WTC11 (cell line): ENCODE measurements at regions not wholly inside any gene's neighbourhood (a gene's known extent, or its start where the extent isn't known, plus 50 kb on each side); places are given as distances from the start of the nearest gene placed in this dataset.

ENCODE experiments used
- ATAC-seq: fragments of 200-7000 bp; cut with Tn5 transposase; 2 replicates; pipeline ENCODE4 v1.10.0; 2021; ENCODE audit warnings: mild to moderate bottlenecking, moderate library complexity
- CTCF ChIA-PET: fragments of 300-600 bp; sonication (Branson Sonifier 250); formaldehyde crosslinking; loops from one replicate; lab custom pipeline; 2021; ENCODE audit warnings: antibody characterized with exemption; lab: Charles Lee
- POLR2A ChIA-PET: fragments of 350-600 bp; sonication (Branson Sonifier 250); formaldehyde crosslinking; loops from one replicate; lab custom pipeline; 2021; ENCODE audit warnings: antibody characterized with exemption; lab: Charles Lee
- DNase-seq: peaks from one replicate; pipeline ENCODE4 v3.0.0; 2021; ENCODE audit warnings: low spot score
- H3K27ac Mint-ChIP-seq: 2 replicates; pipeline ENCODE4 v1.8.0; 2021; ENCODE audit warnings: mixed read lengths
- H3K27me3 Mint-ChIP-seq: 2 replicates; pipeline ENCODE4 v1.8.0; 2021; ENCODE audit warnings: low read depth, mild to moderate bottlenecking, moderate library complexity, mixed read lengths
- H3K36me3 Mint-ChIP-seq: 2 replicates; pipeline ENCODE4 v1.8.0; 2021; ENCODE audit warnings: mixed read lengths
- H3K4me1 Mint-ChIP-seq: 2 replicates; pipeline ENCODE4 v1.8.0; 2022; ENCODE audit warnings: mixed read lengths
- H3K4me3 Mint-ChIP-seq: 2 replicates; pipeline ENCODE4 v1.8.0; 2021; ENCODE audit warnings: mild to moderate bottlenecking, moderate library complexity, mixed read lengths
- H3K9me3 Mint-ChIP-seq: 2 replicates; pipeline ENCODE4 v1.8.0; 2021; ENCODE audit warnings: mixed read lengths
- ARID4B ChIP-seq: sonication (generic); formaldehyde crosslinking; IDR thresholded peaks from 2 replicates; pipeline ENCODE4 v1.8.0; 2023; ENCODE audit warnings: missing genetic modification reagents, mild to moderate bottlenecking, borderline replicate concordance
- ATF1 ChIP-seq: sonication (generic); formaldehyde crosslinking; IDR thresholded peaks from 2 replicates; pipeline ENCODE4 v1.8.1; 2023; ENCODE audit warnings: mild to moderate bottlenecking, moderate library complexity, missing genetic modification reagents
- ATF6 ChIP-seq: sonication (generic); formaldehyde crosslinking; IDR thresholded peaks from 2 replicates; pipeline ENCODE4 v1.8.1; 2023; ENCODE audit warnings: mild to moderate bottlenecking, missing genetic modification reagents
- CDX4 ChIP-seq: fragments of 250-450 bp; sonication (Bioruptor Pico); IDR thresholded peaks from 2 replicates; pipeline ENCODE4 v1.9.0; 2021; ENCODE audit warnings: moderate library complexity, mild to moderate bottlenecking, inconsistent platforms, borderline replicate concordance
- FOXP1 ChIP-seq: sonication (generic); formaldehyde crosslinking; IDR thresholded peaks from 2 replicates; pipeline ENCODE4 v1.8.0; 2022; ENCODE audit warnings: missing genetic modification reagents, mild to moderate bottlenecking, moderate library complexity, borderline replicate concordance
- NFATC4 ChIP-seq: fragments of 250-450 bp; sonication (Bioruptor Pico); IDR thresholded peaks from 2 replicates; pipeline ENCODE4 v1.9.0; 2021; ENCODE audit warnings: mild to moderate bottlenecking
- NFE2L1 ChIP-seq: sonication (generic); formaldehyde crosslinking; IDR thresholded peaks from 2 replicates; pipeline ENCODE4 v1.8.1; 2023; ENCODE audit warnings: missing genetic modification reagents
- TP53 ChIP-seq: sonication (generic); formaldehyde crosslinking; IDR thresholded peaks from 2 replicates; pipeline ENCODE4 v1.8.1; 2023; ENCODE audit warnings: mild to moderate bottlenecking, missing genetic modification reagents
- ZMAT4 ChIP-seq: fragments of 250-450 bp; sonication (Bioruptor Pico); IDR thresholded peaks from 2 replicates; pipeline ENCODE4 v1.9.0; 2021; ENCODE audit warnings: mild to moderate bottlenecking
- ZNF232 ChIP-seq: sonication (generic); formaldehyde crosslinking; IDR thresholded peaks from 2 replicates; pipeline ENCODE4 v1.8.0; 2022; ENCODE audit warnings: mild to moderate bottlenecking, missing genetic modification reagents
- TF ChIP-seq, protein P1 (sequence below): sonication (generic); formaldehyde crosslinking; IDR thresholded peaks from 2 replicates; pipeline ENCODE4 v1.8.0; 2023; ENCODE audit warnings: mild to moderate bottlenecking, missing genetic modification reagents
- TF ChIP-seq, protein P2 (sequence below): sonication (generic); formaldehyde crosslinking; IDR thresholded peaks from 2 replicates; pipeline ENCODE4 v1.8.1; 2022; ENCODE audit warnings: low read depth, missing genetic modification reagents, borderline replicate concordance

DNA sequence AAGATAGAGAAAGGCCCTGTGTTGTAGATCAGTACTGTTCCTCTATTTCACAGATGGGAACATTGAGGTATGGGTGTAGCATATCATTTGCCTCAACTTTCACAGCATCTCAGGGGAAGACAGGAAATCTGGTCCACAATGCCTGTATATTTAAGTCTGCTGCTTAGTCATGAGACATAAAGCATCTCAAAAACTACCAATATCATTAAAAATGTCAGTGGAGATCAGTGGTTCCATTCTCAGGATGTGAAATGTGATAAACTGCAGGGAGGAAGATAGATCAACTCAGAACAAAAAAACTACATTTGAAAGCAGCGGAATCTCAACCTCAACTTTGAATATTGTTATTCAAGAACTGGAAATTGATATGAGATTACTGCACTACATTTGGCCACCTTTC lies 192.9 kb upstream of the PREP start:
- peaks cover 5% of the 10 kb centered on the region for H3K9me3 Mint-ChIP-seq
- H3K27me3 Mint-ChIP-seq: no peaks in the 10 kb centered on the region
- CTCF ChIA-PET: no interaction called here
- no peaks in the 10 kb centered on the region for H3K36me3 Mint-ChIP-seq
- ATAC-seq (no peak), DNase-seq (no peak)
- TF ChIP-seq CDX4 (CRISPR knock-in tag) (no peak), NFATC4 (CRISPR knock-in tag) (no peak), ZMAT4 (no peak), ATF1 (CRISPR knock-in tag) (no peak)
- TF ChIP-seq, protein P1, sequence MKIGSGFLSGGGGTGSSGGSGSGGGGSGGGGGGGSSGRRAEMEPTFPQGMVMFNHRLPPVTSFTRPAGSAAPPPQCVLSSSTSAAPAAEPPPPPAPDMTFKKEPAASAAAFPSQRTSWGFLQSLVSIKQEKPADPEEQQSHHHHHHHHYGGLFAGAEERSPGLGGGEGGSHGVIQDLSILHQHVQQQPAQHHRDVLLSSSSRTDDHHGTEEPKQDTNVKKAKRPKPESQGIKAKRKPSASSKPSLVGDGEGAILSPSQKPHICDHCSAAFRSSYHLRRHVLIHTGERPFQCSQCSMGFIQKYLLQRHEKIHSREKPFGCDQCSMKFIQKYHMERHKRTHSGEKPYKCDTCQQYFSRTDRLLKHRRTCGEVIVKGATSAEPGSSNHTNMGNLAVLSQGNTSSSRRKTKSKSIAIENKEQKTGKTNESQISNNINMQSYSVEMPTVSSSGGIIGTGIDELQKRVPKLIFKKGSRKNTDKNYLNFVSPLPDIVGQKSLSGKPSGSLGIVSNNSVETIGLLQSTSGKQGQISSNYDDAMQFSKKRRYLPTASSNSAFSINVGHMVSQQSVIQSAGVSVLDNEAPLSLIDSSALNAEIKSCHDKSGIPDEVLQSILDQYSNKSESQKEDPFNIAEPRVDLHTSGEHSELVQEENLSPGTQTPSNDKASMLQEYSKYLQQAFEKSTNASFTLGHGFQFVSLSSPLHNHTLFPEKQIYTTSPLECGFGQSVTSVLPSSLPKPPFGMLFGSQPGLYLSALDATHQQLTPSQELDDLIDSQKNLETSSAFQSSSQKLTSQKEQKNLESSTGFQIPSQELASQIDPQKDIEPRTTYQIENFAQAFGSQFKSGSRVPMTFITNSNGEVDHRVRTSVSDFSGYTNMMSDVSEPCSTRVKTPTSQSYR (CRISPR knock-in tag): no peak
- H3K4me1 Mint-ChIP-seq: peaks cover 28% of the 10 kb centered on the region
- no peak overlapping the region for H3K27ac Mint-ChIP-seq
- POLR2A ChIA-PET: no interaction called here
- H3K4me3 Mint-ChIP-seq: no peak overlapping the region

DNA sequence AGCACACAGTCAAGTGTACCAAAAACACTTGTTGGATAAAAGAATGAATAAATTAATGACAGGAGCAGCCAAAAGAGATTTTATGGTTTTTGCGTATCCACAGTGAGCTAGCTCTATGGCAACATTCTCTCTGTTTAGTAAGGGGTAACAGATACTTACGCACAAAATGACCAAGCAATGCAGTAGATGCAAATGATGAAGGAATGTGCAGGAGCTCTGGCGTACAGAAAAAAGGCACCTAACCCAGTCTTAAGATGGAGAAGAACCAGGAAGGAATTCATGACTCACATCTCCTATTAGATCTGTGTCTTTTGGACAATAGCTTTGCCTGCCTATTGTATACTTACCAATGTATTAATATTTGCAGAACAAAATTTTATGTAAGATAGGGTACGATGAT lies 191.9 kb upstream of the PREP start:
- no peak for TF ChIP-seq ATF6 (CRISPR knock-in tag)
- no peak for TF ChIP-seq ZNF232 (CRISPR knock-in tag)
- TF ChIP-seq FOXP1: no peak
- TF ChIP-seq ARID4B (CRISPR knock-in tag): no peak
- TF ChIP-seq, protein P2, sequence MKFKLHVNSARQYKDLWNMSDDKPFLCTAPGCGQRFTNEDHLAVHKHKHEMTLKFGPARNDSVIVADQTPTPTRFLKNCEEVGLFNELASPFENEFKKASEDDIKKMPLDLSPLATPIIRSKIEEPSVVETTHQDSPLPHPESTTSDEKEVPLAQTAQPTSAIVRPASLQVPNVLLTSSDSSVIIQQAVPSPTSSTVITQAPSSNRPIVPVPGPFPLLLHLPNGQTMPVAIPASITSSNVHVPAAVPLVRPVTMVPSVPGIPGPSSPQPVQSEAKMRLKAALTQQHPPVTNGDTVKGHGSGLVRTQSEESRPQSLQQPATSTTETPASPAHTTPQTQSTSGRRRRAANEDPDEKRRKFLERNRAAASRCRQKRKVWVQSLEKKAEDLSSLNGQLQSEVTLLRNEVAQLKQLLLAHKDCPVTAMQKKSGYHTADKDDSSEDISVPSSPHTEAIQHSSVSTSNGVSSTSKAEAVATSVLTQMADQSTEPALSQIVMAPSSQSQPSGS (CRISPR knock-in tag): no peak
- no peak for TF ChIP-seq NFE2L1 (CRISPR knock-in tag)
- TF ChIP-seq TP53 (CRISPR knock-in tag): no peak
- no peak overlapping the region for H3K4me3 Mint-ChIP-seq
- H3K9me3 Mint-ChIP-seq: peaks cover 5% of the 10 kb centered on the region
- no peaks in the 10 kb centered on the region for H3K27me3 Mint-ChIP-seq
- H3K36me3 Mint-ChIP-seq: no peaks in the 10 kb centered on the region
- DNase-seq (no peak), ATAC-seq (no peak)
- H3K4me1 Mint-ChIP-seq: peaks cover 24% of the 10 kb centered on the region
- POLR2A ChIA-PET: no interaction called here
- CTCF ChIA-PET: interaction anchor here (0.8 kb wide), 1 partner anchor 629 kb away, joined by 3 read pairs; no protein-coding TSS in a partner anchor
- no peak overlapping the region for H3K27ac Mint-ChIP-seq
